MM.1S (cell line): ENCODE measurements at regions not wholly inside any gene's neighbourhood (a gene's known extent, or its start where the extent isn't known, plus 50 kb on each side); places are given as distances from the start of the nearest gene placed in this dataset.

Experiments
- DNase-seq: peaks from one replicate; pipeline ENCODE4 v3.0.0-alpha.2; 2015
- H2AFZ ChIP-seq: fragments of 300-600 bp; sonication (generic); 2 replicates; pipeline ENCODE4 v1.6.0; 2016; ENCODE audit warnings: antibody characterized with exemption, low read length
- H3F3A ChIP-seq: fragments of 300-600 bp; sonication (generic); 2 replicates; pipeline ENCODE4 v1.6.1; 2016; ENCODE audit warnings: mild to moderate bottlenecking, antibody characterized with exemption, low read length, moderate library complexity, mixed read lengths; ENCODE audit not compliant: insufficient read depth
- H3K27ac ChIP-seq: fragments of 300-600 bp; sonication (generic); 2 replicates; pipeline ENCODE4 v1.5.1; 2016; ENCODE audit warnings: mild to moderate bottlenecking, low read length
- H3K27me3 ChIP-seq: fragments of 300-600 bp; sonication (generic); replicated peaks from 2 replicates; pipeline ENCODE4 v1.6.0; 2016; ENCODE audit warnings: low read length; ENCODE audit not compliant: insufficient read depth
- H3K36me3 ChIP-seq: fragments of 300-600 bp; sonication (generic); replicated peaks from 2 replicates; pipeline ENCODE4 v1.6.1; 2016; ENCODE audit warnings: mild to moderate bottlenecking, low read length, mixed read lengths; ENCODE audit not compliant: insufficient read depth
- H3K4me1 ChIP-seq: fragments of 300-600 bp; sonication (generic); 2 replicates; pipeline ENCODE4 v1.6.1; 2016; ENCODE audit warnings: low read length, mixed read lengths
- H3K4me2 ChIP-seq: fragments of 300-600 bp; sonication (generic); 2 replicates; pipeline ENCODE4 v1.6.0; 2016; ENCODE audit warnings: low read depth, low read length
- H3K4me3 ChIP-seq: fragments of 300-600 bp; sonication (generic); 2 replicates; pipeline ENCODE4 v1.5.1; 2016; ENCODE audit warnings: low read length, mixed read lengths
- H3K79me2 ChIP-seq: fragments of 300-600 bp; sonication (generic); 2 replicates; pipeline ENCODE4 v1.6.1; 2016; ENCODE audit warnings: mixed run types, low read length, mixed read lengths
- H3K9ac ChIP-seq: fragments of 300-600 bp; sonication (generic); 2 replicates; pipeline ENCODE4 v1.6.1; 2016; ENCODE audit warnings: low read length, mixed read lengths
- H3K9me2 ChIP-seq: fragments of 300-600 bp; sonication (generic); replicated peaks from 2 replicates; pipeline ENCODE4 v1.6.1; 2016; ENCODE audit warnings: mild to moderate bottlenecking, low read length, mixed read lengths; ENCODE audit not compliant: insufficient read depth
- H3K9me3 ChIP-seq: fragments of 300-600 bp; sonication (generic); replicated peaks from 2 replicates; pipeline ENCODE4 v1.6.1; 2016; ENCODE audit warnings: mild to moderate bottlenecking, low read length, mixed read lengths; ENCODE audit not compliant: insufficient read depth
- H4K20me1 ChIP-seq: fragments of 300-600 bp; sonication (generic); 2 replicates; pipeline ENCODE4 v1.6.1; 2016; ENCODE audit warnings: mild to moderate bottlenecking, low read length, moderate library complexity, mixed read lengths; ENCODE audit not compliant: insufficient read depth
- CTCF ChIP-seq: fragments of 300-600 bp; sonication (generic); IDR thresholded peaks from 2 replicates; pipeline ENCODE4 v1.5.1; 2016; ENCODE audit warnings: antibody characterized with exemption, low read length, mixed read lengths
- EZH2 ChIP-seq: fragments of 300-600 bp; sonication (generic); optimal IDR thresholded peaks from 2 replicates; pipeline ENCODE3; 2017; ENCODE audit warnings: low read depth, mild to moderate bottlenecking, antibody characterized with exemption, low read length, mixed read lengths
- EZH2phosphoT487 ChIP-seq: fragments of 300-600 bp; sonication (generic); IDR thresholded peaks from 2 replicates; pipeline ENCODE4 v1.6.1; 2018; ENCODE audit warnings: antibody characterized with exemption, low read length

GRCh38 chr10:78360284-78360683 lies 326.6 kb downstream of the RPS24 start:
- Histone ChIP-seq H3K9me2 (no peaks in the 10 kb centered on the region), H3K4me2 (no peak overlapping the region), H3K9me3 (no peaks in the 10 kb centered on the region), H3K27ac (no peak overlapping the region), H4K20me1 (no peaks in the 10 kb centered on the region), H3F3A (no peaks in the 10 kb centered on the region), H3K36me3 (no peaks in the 10 kb centered on the region), H3K79me2 (no peaks in the 10 kb centered on the region), H2AFZ (no peak overlapping the region), H3K4me1 (no peaks in the 10 kb centered on the region), H3K4me3 (no peak overlapping the region), H3K9ac (no peak overlapping the region), H3K27me3 (no peaks in the 10 kb centered on the region)
- TF ChIP-seq EZH2 (no peak), EZH2phosphoT487 (no peak), CTCF (no peak)
- DNase-seq: no peak

GRCh38 chr10:78361031-78361430 lies 327.4 kb downstream of the RPS24 start:
- no peaks in the 10 kb centered on the region for H3K27me3 ChIP-seq
- H3K27ac ChIP-seq: no peak overlapping the region
- H3K9me3 ChIP-seq: no peaks in the 10 kb centered on the region
- H3K9ac ChIP-seq: no peak overlapping the region
- no peaks in the 10 kb centered on the region for H3K4me1 ChIP-seq
- no peaks in the 10 kb centered on the region for H3K36me3 ChIP-seq
- H3K9me2 ChIP-seq: no peaks in the 10 kb centered on the region
- TF ChIP-seq EZH2 (no peak), CTCF (no peak), EZH2phosphoT487 (no peak)
- no peak for DNase-seq
- H4K20me1 ChIP-seq: no peaks in the 10 kb centered on the region
- no peak overlapping the region for H3K4me3 ChIP-seq
- H3K4me2 ChIP-seq: no peak overlapping the region
- H3K79me2 ChIP-seq: no peaks in the 10 kb centered on the region
- H3F3A ChIP-seq: no peaks in the 10 kb centered on the region
- no peak overlapping the region for H2AFZ ChIP-seq

GRCh38 chr10:78362406-78363022 lies 328.9 kb downstream of the RPS24 start:
- TF ChIP-seq EZH2phosphoT487 (no peak), EZH2 (no peak), CTCF (no peak)
- Histone ChIP-seq H4K20me1 (no peaks in the 10 kb centered on the region), H3K4me3 (no peak overlapping the region), H3K4me1 (no peaks in the 10 kb centered on the region), H3F3A (no peaks in the 10 kb centered on the region), H3K9me2 (no peaks in the 10 kb centered on the region), H3K36me3 (no peaks in the 10 kb centered on the region), H3K9me3 (no peaks in the 10 kb centered on the region), H3K27me3 (0 out of 2 replicates have a peak, but pooled peaks cover 3% of the 10 kb centered on the region), H3K27ac (no peak overlapping the region), H3K79me2 (no peaks in the 10 kb centered on the region), H2AFZ (no peak overlapping the region), H3K9ac (no peak overlapping the region), H3K4me2 (no peak overlapping the region)
- DNase-seq: no peak
